22Rv1 (cell line): ENCODE measurements at regions not wholly inside any gene's neighbourhood (a gene's known extent, or its start where the extent isn't known, plus 50 kb on each side); places are given as distances from the start of the nearest gene placed in this dataset.

Experiments
- CTCF ChIP-seq: fragments of 450-650 bp; IDR thresholded peaks from 2 replicates; pipeline ENCODE4 v1.5.1; 2017; ENCODE audit warnings: mild to moderate bottlenecking
- ZFX ChIP-seq: fragments of 450-650 bp; IDR thresholded peaks from 2 replicates; pipeline ENCODE4 v1.6.1; 2017; ENCODE audit warnings: antibody characterized with exemption, borderline replicate concordance

- TF ChIP-seq CTCF (no peak), ZFX (no peak)
Observed at GRCh38 chr1:170240409-170240808, 94.7 kb downstream of the NTMT2 start.
